A549 (cell line): ENCODE measurements at regions not wholly inside any gene's neighbourhood (a gene's known extent, or its start where the extent isn't known, plus 50 kb on each side); places are given as distances from the start of the nearest gene placed in this dataset.

ENCODE experiments used
- CBX8 ChIP-seq: fragments of 200-600 bp; sonication (generic); IDR thresholded peaks from 2 replicates; pipeline ENCODE4 v1.6.1; 2016
- CEBPB ChIP-seq, 2 experiments: fragments of >200 bp in 1 of 2; sonication (Bioruptor Twin) in 1 of 2; formaldehyde crosslinking in 1 of 2; IDR thresholded peaks; 2 replicates each; pipeline ENCODE4 v1.6.1; 2012 to 2016
- CTCF ChIP-seq: fragments of >200 bp; sonication (Bioruptor Twin); formaldehyde crosslinking; IDR thresholded peaks from 3 replicates; pipeline ENCODE4 v1.5.1; 2016
- E2F6 ChIP-seq: IDR thresholded peaks from 2 replicates; pipeline ENCODE4 v1.6.1; 2012; ENCODE audit warnings: low read depth, borderline replicate concordance
- EHMT2 ChIP-seq: fragments of 200-600 bp; sonication (generic); IDR thresholded peaks from 2 replicates; pipeline ENCODE4 v1.6.1; 2016; ENCODE audit warnings: antibody characterized with exemption, low read depth, mild to moderate bottlenecking, moderate library complexity
- EP300 ChIP-seq, 2 experiments: fragments of >200 bp; sonication (Bioruptor Twin); formaldehyde crosslinking; IDR thresholded peaks; 2 replicates in 1 of 2; 3 replicates in 1 of 2; pipeline ENCODE4 v1.6.1; 2016 to 2017
- ESRRA ChIP-seq: fragments of 150-350 bp; IDR thresholded peaks from 2 replicates; pipeline ENCODE4 v1.6.1; 2014; ENCODE audit warnings: mild to moderate bottlenecking, low read length, borderline replicate concordance
- JUN ChIP-seq, 2 experiments: fragments of >200 bp; sonication (Bioruptor Twin); formaldehyde crosslinking; IDR thresholded peaks; 2 replicates in 1 of 2; 3 replicates in 1 of 2; pipeline ENCODE4 v1.6.1; 2016 to 2017
- MAZ ChIP-seq: fragments of 150-350 bp; IDR thresholded peaks from 2 replicates; pipeline ENCODE4 v1.6.1; 2014; ENCODE audit warnings: antibody characterized with exemption, low read depth, low read length, borderline replicate concordance
- PBX3 ChIP-seq: IDR thresholded peaks from 2 replicates; pipeline ENCODE4 v1.6.1; 2012
- POLR2A ChIP-seq: IDR thresholded peaks from 2 replicates; pipeline ENCODE4 v1.6.1; 2012; ENCODE audit warnings: mild to moderate bottlenecking, low read length
- POLR2AphosphoS2 ChIP-seq: conservative IDR thresholded peaks from 2 replicates; pipeline ENCODE4 v1.6.1; 2012; ENCODE audit warnings: low read length, improper control_type of control experiment, inconsistent platforms
- RFX5 ChIP-seq: fragments of 450-650 bp; IDR thresholded peaks from 2 replicates; pipeline ENCODE4 v1.7.1; 2014; ENCODE audit warnings: antibody characterized with exemption, mild to moderate bottlenecking, moderate library complexity
- SREBF2 ChIP-seq: fragments of 450-650 bp; IDR thresholded peaks from 2 replicates; pipeline ENCODE4 v1.6.1; 2014; ENCODE audit warnings: mild to moderate bottlenecking, moderate library complexity

- TF ChIP-seq CTCF: no peak
- TF ChIP-seq CEBPB (IDR thresholded peaks at IDR 0.05): no peak
- TF ChIP-seq RFX5: no peak
- no peak for TF ChIP-seq POLR2A
- no peak for TF ChIP-seq MAZ
- no peak for TF ChIP-seq ESRRA
- TF ChIP-seq JUN (IDR thresholded peaks at IDR 0.05): no peak
- TF ChIP-seq PBX3: no peak
- TF ChIP-seq E2F6: no peak
- TF ChIP-seq SREBF2: no peak
- TF ChIP-seq POLR2AphosphoS2: no peak
- TF ChIP-seq CBX8: no peak
- TF ChIP-seq EP300 (IDR thresholded peaks at IDR 0.05): no peak
- no peak for TF ChIP-seq EHMT2
These were observed 62.2 kb upstream of the ACSL1 start for GRCh38 chr4:184887947-184888346.
